CD8-positive, alpha-beta memory T cell (primary cell): ENCODE measurements at regions not wholly inside any gene's neighbourhood (a gene's known extent, or its start where the extent isn't known, plus 50 kb on each side); places are given as distances from the start of the nearest gene placed in this dataset.

Experiments
- CTCF ChIA-PET: fragments of 350-600 bp; sonication (Branson Sonifier 250); formaldehyde crosslinking; loops from one replicate; lab custom pipeline; 2021; ENCODE audit warnings: antibody characterized with exemption; lab: Charles Lee
- POLR2A ChIA-PET: fragments of 350-600 bp; sonication (Branson Sonifier 250); formaldehyde crosslinking; loops from one replicate; lab custom pipeline; 2021; ENCODE audit warnings: antibody characterized with exemption; lab: Charles Lee
- DNase-seq, 5 donors: peaks; one replicate each; pipeline versions ENCODE4 v3.0.0 to v3.0.0-alpha.2; 2020 to 2022; ENCODE audit warnings: mixed read lengths in 1 of 5
- H3K27ac ChIP-seq: one replicate; pipeline ENCODE4 v1.7.0; 2013; ENCODE audit warnings: low read depth, mild to moderate bottlenecking, low read length, moderate library complexity
- H3K27me3 ChIP-seq: 2 replicates; pipeline ENCODE4 v1.7.0; 2013; ENCODE audit warnings: low read length, mild to moderate bottlenecking; ENCODE audit not compliant: insufficient read depth, poor library complexity, severe bottlenecking
- H3K36me3 ChIP-seq: 2 replicates; pipeline ENCODE4 v1.7.0; 2013; ENCODE audit warnings: mild to moderate bottlenecking, low read length, moderate library complexity; ENCODE audit not compliant: insufficient read depth
- H3K4me1 ChIP-seq: 2 replicates; pipeline ENCODE4 v1.7.0; 2013; ENCODE audit warnings: mild to moderate bottlenecking, low read length, moderate library complexity; ENCODE audit not compliant: insufficient read depth
- H3K4me3 ChIP-seq: 2 replicates; pipeline ENCODE4 v1.7.0; 2013; ENCODE audit warnings: mild to moderate bottlenecking, low read length
- H3K9me3 ChIP-seq: 2 replicates; pipeline ENCODE4 v1.7.0; 2013; ENCODE audit warnings: mild to moderate bottlenecking, low read length
- H3K27ac Mint-ChIP-seq, 8 donors: one replicate each; pipeline ENCODE4 v1.8.0; 2020 to 2021; ENCODE audit warnings: mixed read lengths in 8 of 8, mild to moderate bottlenecking in 6 of 8, inconsistent platforms in 3 of 8, moderate library complexity in 3 of 8
- H3K27me3 Mint-ChIP-seq, 2 donors: one replicate each; pipeline ENCODE4 v1.8.0; 2020 to 2021; ENCODE audit warnings: mixed read lengths in 2 of 2, mild to moderate bottlenecking in 1 of 2, moderate library complexity in 1 of 2
- H3K36me3 Mint-ChIP-seq, 3 donors: one replicate each; pipeline ENCODE4 v1.8.0; 2020 to 2021; ENCODE audit warnings: mixed read lengths in 3 of 3, inconsistent platforms in 1 of 3, mild to moderate bottlenecking in 1 of 3
- H3K4me1 Mint-ChIP-seq, 3 donors: one replicate each; pipeline ENCODE4 v1.8.0; 2020 to 2021; ENCODE audit warnings: mixed read lengths in 3 of 3, inconsistent platforms in 1 of 3, mild to moderate bottlenecking in 1 of 3
- H3K4me3 Mint-ChIP-seq, 7 donors: one replicate each; pipeline ENCODE4 v1.8.0; 2020 to 2021; ENCODE audit warnings: mixed read lengths in 7 of 7, mild to moderate bottlenecking in 6 of 7, moderate library complexity in 4 of 7, inconsistent platforms in 2 of 7
- H3K9me3 Mint-ChIP-seq, 5 donors: one replicate each; pipeline ENCODE4 v1.8.0; 2020 to 2022; ENCODE audit warnings: mixed read lengths in 5 of 5, mild to moderate bottlenecking in 3 of 5, moderate library complexity in 2 of 5, inconsistent platforms in 1 of 5

DNA sequence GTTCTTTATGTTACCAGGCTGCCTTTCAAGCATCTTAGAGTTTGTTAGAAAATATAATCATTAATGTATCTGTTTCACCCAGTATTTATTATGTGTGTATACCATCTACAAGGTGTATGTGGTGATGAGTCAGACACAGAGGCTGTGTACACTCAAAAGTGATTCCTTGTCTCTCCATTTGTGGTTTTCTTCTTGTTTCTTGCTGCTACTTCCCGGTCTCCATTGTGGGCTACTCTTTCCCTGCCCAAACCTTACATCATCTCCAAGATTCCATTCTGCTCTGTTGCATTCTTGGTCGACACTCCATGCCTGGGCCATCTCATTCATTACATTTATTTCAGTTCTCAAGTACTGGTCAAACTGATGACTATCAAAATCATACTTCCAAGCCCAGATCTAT, 182.2 kb upstream of the STXBP5 start:
- CTCF ChIA-PET: no interaction called here
- Mint-ChIP-seq H3K27me3 (peaks cover 0 to 5% of the 10 kb centered on the region in 2 donors), H3K27ac (no peak overlapping the region), H3K36me3 (peaks cover 0 to 2% (median 0%) of the 10 kb centered on the region in 3 donors), H3K9me3 (no peaks in the 10 kb centered on the region), H3K4me1 (no peaks in the 10 kb centered on the region), H3K4me3 (no peak overlapping the region)
- H3K36me3 ChIP-seq: no peaks in the 10 kb centered on the region
- POLR2A ChIA-PET: no interaction called here
- no peaks in the 10 kb centered on the region for H3K4me1 ChIP-seq
- no peak for DNase-seq
- H3K4me3 ChIP-seq: no peak overlapping the region
- H3K27me3 ChIP-seq: no peaks in the 10 kb centered on the region
- no peak overlapping the region for H3K27ac ChIP-seq
- H3K9me3 ChIP-seq: no peaks in the 10 kb centered on the region

DNA sequence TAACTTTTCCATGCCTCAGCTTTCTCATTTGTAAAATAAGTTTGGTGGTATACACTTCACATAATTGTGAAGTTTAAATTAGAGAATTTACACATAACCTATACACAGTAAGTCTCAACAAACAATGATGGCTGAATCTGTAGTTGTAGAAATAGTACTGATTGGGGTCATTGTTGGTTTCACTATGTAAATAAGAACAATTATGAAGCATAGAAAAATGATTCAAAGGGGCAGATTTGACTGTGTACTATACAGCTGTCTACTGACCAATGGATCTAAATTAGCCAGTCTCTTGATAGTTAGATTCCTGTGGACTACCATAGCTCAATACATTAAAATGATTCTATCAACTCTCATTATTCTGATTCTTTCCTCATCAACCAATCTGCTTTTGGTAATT, 181.1 kb upstream of the STXBP5 start:
- peaks cover 0 to 3% of the 10 kb centered on the region in 2 donors for H3K27me3 Mint-ChIP-seq
- H3K4me3 ChIP-seq: no peak overlapping the region
- H3K4me3 Mint-ChIP-seq: no peak overlapping the region
- peaks cover 0 to 2% (median 0%) of the 10 kb centered on the region in 3 donors for H3K36me3 Mint-ChIP-seq
- no peaks in the 10 kb centered on the region for H3K9me3 ChIP-seq
- H3K4me1 ChIP-seq: no peaks in the 10 kb centered on the region
- no peak overlapping the region for H3K27ac ChIP-seq
- POLR2A ChIA-PET: no interaction called here
- no peaks in the 10 kb centered on the region for H3K4me1 Mint-ChIP-seq
- no peaks in the 10 kb centered on the region for H3K9me3 Mint-ChIP-seq
- CTCF ChIA-PET: no interaction called here
- no peak for DNase-seq
- H3K27me3 ChIP-seq: no peaks in the 10 kb centered on the region
- no peak overlapping the region for H3K27ac Mint-ChIP-seq
- no peaks in the 10 kb centered on the region for H3K36me3 ChIP-seq

DNA sequence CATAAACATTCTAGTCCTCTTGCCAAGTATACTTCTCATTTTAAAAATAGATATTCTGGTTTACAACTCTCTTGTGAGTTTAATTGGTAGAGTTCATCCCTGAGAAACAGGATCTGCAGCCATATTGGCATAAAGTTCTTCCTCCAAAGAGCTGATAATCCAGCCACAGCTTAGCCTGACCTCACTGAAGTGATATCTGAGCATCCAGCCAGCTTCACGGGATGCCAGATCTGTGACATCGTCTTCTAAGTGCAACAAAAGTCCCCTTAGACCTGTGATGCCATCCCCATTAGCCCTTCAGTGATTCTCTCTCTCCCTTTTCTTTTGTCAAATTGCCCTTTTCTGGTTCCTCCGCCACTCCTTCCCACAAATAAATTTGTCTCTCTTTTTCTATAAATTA, 180.6 kb upstream of the STXBP5 start:
- Histone ChIP-seq H3K9me3 (no peaks in the 10 kb centered on the region), H3K4me1 (no peaks in the 10 kb centered on the region), H3K27me3 (no peaks in the 10 kb centered on the region), H3K27ac (no peak overlapping the region), H3K4me3 (no peak overlapping the region), H3K36me3 (no peaks in the 10 kb centered on the region)
- no peak overlapping the region for H3K27ac Mint-ChIP-seq
- H3K9me3 Mint-ChIP-seq: no peaks in the 10 kb centered on the region
- ChIA-PET CTCF (no interaction called here), POLR2A (no interaction called here)
- no peak overlapping the region for H3K4me3 Mint-ChIP-seq
- no peaks in the 10 kb centered on the region for H3K4me1 Mint-ChIP-seq
- H3K27me3 Mint-ChIP-seq: no peaks in the 10 kb centered on the region
- H3K36me3 Mint-ChIP-seq: peaks cover 0 to 2% (median 0%) of the 10 kb centered on the region in 3 donors
- no peak for DNase-seq

- ChIA-PET CTCF (interaction anchor here (1.6 kb wide), 1 partner anchor 21 kb away, joined by 4 read pairs; no protein-coding TSS in a partner anchor), POLR2A (no interaction called here)
- Mint-ChIP-seq H3K9me3 (no peaks in the 10 kb centered on the region), H3K27ac (no peak overlapping the region), H3K4me1 (no peaks in the 10 kb centered on the region), H3K27me3 (no peaks in the 10 kb centered on the region), H3K36me3 (no peaks in the 10 kb centered on the region), H3K4me3 (no peak overlapping the region)
- DNase-seq: no peak
- H3K27ac ChIP-seq: no peak overlapping the region
- H3K36me3 ChIP-seq: no peaks in the 10 kb centered on the region
- H3K4me1 ChIP-seq: no peaks in the 10 kb centered on the region
- H3K4me3 ChIP-seq: no peak overlapping the region
- no peaks in the 10 kb centered on the region for H3K9me3 ChIP-seq
- H3K27me3 ChIP-seq: no peaks in the 10 kb centered on the region
Observed at GRCh38 chr6:147029923-147030322, 174.3 kb upstream of the STXBP5 start.

DNA sequence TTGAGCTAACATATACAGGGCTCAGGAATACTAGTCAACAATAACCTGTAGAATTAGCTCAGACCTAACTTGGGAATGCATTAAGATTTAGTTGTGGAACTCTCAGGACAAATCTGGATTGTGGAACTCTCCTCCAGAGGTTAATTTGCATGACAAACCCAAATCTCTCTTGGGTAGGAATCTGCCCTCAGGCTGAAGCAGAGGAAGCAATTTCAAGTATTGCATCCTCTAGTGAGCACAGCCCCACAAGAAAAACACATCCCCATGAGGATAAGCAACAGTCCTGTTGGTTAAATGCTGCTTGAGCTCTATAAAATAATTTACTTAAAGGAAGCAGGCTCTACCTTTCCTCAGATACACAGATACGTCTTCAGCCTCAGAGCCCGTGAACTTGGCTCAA, 170.9 kb upstream of the STXBP5 start:
- POLR2A ChIA-PET: no interaction called here
- Mint-ChIP-seq H3K9me3 (no peaks in the 10 kb centered on the region), H3K27ac (no peak overlapping the region), H3K27me3 (no peaks in the 10 kb centered on the region), H3K4me3 (no peak overlapping the region), H3K4me1 (no peaks in the 10 kb centered on the region), H3K36me3 (no peaks in the 10 kb centered on the region)
- DNase-seq: no peak
- Histone ChIP-seq H3K27me3 (no peaks in the 10 kb centered on the region), H3K36me3 (no peaks in the 10 kb centered on the region), H3K27ac (no peak overlapping the region), H3K4me1 (no peaks in the 10 kb centered on the region), H3K4me3 (no peak overlapping the region), H3K9me3 (no peaks in the 10 kb centered on the region)
- CTCF ChIA-PET: interaction anchor here (0.6 kb wide), 1 partner anchor 259 kb away, joined by 5 read pairs; no protein-coding TSS in a partner anchor

DNA sequence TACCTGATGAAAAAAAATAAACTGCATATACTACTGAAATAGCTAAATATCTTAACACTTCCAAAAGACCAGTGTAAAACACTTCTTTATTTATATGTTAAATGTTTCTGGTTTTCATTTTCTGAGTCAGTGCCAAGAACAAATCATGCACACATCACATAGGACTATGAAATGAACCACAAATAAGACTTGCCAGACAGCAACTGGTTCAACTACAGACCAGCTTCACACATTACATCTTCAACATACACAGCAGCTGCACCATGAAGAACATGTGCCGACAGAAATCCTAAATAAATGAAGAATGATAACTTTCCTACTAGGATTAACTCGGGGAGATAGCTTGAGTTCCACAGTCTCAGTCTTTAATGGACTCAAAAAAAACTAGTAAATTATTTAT, 168.3 kb upstream of the STXBP5 start:
- Mint-ChIP-seq H3K9me3 (no peaks in the 10 kb centered on the region), H3K27me3 (no peaks in the 10 kb centered on the region), H3K36me3 (no peaks in the 10 kb centered on the region), H3K4me3 (no peak overlapping the region), H3K27ac (no peak overlapping the region), H3K4me1 (no peaks in the 10 kb centered on the region)
- ChIA-PET CTCF (no interaction called here), POLR2A (no interaction called here)
- H3K27ac ChIP-seq: no peak overlapping the region
- no peak overlapping the region for H3K4me3 ChIP-seq
- H3K27me3 ChIP-seq: no peaks in the 10 kb centered on the region
- H3K36me3 ChIP-seq: no peaks in the 10 kb centered on the region
- no peaks in the 10 kb centered on the region for H3K9me3 ChIP-seq
- DNase-seq: no peak
- no peaks in the 10 kb centered on the region for H3K4me1 ChIP-seq

DNA sequence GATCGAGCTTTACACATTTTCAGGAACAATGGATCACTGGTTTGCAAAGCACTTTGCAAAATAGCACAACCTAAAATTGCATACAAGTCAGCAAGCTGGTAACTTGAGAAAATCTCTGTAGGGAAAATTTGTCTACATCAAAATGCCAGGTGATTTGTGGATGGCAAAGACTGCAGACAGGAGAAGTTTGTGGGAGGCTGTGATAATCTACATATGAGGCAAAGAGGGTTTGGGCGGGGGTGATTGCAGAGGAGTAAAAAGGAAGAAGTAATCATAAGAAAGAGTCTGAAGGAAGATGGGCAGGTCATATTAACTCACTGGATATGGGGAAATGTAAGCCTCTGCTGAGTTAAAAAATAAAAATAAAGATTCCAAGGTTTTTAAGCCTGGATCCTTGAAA, 166.3 kb upstream of the STXBP5 start:
- H3K4me3 Mint-ChIP-seq: no peak overlapping the region
- no peaks in the 10 kb centered on the region for H3K27me3 ChIP-seq
- no peaks in the 10 kb centered on the region for H3K4me1 ChIP-seq
- no peak for DNase-seq
- no peaks in the 10 kb centered on the region for H3K9me3 Mint-ChIP-seq
- POLR2A ChIA-PET: no interaction called here
- H3K4me1 Mint-ChIP-seq: no peaks in the 10 kb centered on the region
- H3K27ac ChIP-seq: no peak overlapping the region
- no peaks in the 10 kb centered on the region for H3K36me3 ChIP-seq
- peaks cover 2 to 4% of the 10 kb centered on the region in 2 donors for H3K27me3 Mint-ChIP-seq
- no peak overlapping the region for H3K27ac Mint-ChIP-seq
- no peak overlapping the region for H3K4me3 ChIP-seq
- no peaks in the 10 kb centered on the region for H3K9me3 ChIP-seq
- H3K36me3 Mint-ChIP-seq: no peaks in the 10 kb centered on the region
- CTCF ChIA-PET: interaction anchor here (1.4 kb wide), 1 partner anchor 10 kb away, joined by 3 read pairs; no protein-coding TSS in a partner anchor

GRCh38 chr6:147040121-147040910, 163.9 kb upstream of the STXBP5 start:
- Mint-ChIP-seq H3K27ac (peak overlapping the region in 1 of 8 donors; percentile 1), H3K4me1 (no peaks in the 10 kb centered on the region), H3K4me3 (no peak overlapping the region), H3K9me3 (peaks cover 5 to 12% (median 12%) of the 10 kb centered on the region in 5 donors), H3K36me3 (peaks cover 0 to 2% (median 0%) of the 10 kb centered on the region in 3 donors), H3K27me3 (peaks cover 2 to 4% of the 10 kb centered on the region in 2 donors)
- H3K9me3 ChIP-seq: no peaks in the 10 kb centered on the region
- no peaks in the 10 kb centered on the region for H3K4me1 ChIP-seq
- ChIA-PET POLR2A (no interaction called here), CTCF (no interaction called here)
- no peak overlapping the region for H3K27ac ChIP-seq
- no peak overlapping the region for H3K4me3 ChIP-seq
- H3K27me3 ChIP-seq: no peaks in the 10 kb centered on the region
- DNase-seq: no peak
- no peaks in the 10 kb centered on the region for H3K36me3 ChIP-seq
